ENCODE measurements at regions not wholly inside any gene's neighbourhood (a gene's known extent, or its start where the extent isn't known, plus 50 kb on each side); places are given as distances from the start of the nearest gene placed in this dataset.

- H3K4me3 ChIP-seq = no peak overlapping the region
- H3K27me3 ChIP-seq = no peaks in the 10 kb centered on the region
- TF ChIP-seq POLR2A (IDR thresholded peaks at IDR 0.05) (no peak), CTCF (IDR thresholded peaks at IDR 0.05) (no peak)
- DNase-seq = no peak
- H3K9me3 ChIP-seq = no peaks in the 10 kb centered on the region
- no peaks in the 10 kb centered on the region for H3K36me3 ChIP-seq
- H3K4me1 ChIP-seq = no peaks in the 10 kb centered on the region
- no peak overlapping the region for H3K27ac ChIP-seq
Observed at GRCh38 chr17:72365857-72366414, 245.1 kb downstream of the SOX9 start.

- DNase-seq = no peak
- no peaks in the 10 kb centered on the region for H3K4me1 ChIP-seq
- no peaks in the 10 kb centered on the region for H3K9me3 ChIP-seq
- H3K4me3 ChIP-seq = no peak overlapping the region
- no peak overlapping the region for H3K27ac ChIP-seq
- no peaks in the 10 kb centered on the region for H3K36me3 ChIP-seq
- TF ChIP-seq POLR2A (IDR thresholded peaks at IDR 0.05) (no peak), CTCF (IDR thresholded peaks at IDR 0.05) (no peak)
- no peaks in the 10 kb centered on the region for H3K27me3 ChIP-seq
Observed at GRCh38 chr17:72366626-72367025, 245.8 kb downstream of the SOX9 start.

- H3K9me3 ChIP-seq = no peaks in the 10 kb centered on the region
- H3K4me3 ChIP-seq = no peak overlapping the region
- no peaks in the 10 kb centered on the region for H3K4me1 ChIP-seq
- DNase-seq = no peak
- no peak for TF ChIP-seq CTCF (IDR thresholded peaks at IDR 0.05)
- no peak for TF ChIP-seq POLR2A (IDR thresholded peaks at IDR 0.05)
- no peaks in the 10 kb centered on the region for H3K36me3 ChIP-seq
- H3K27ac ChIP-seq = no peak overlapping the region
- no peaks in the 10 kb centered on the region for H3K27me3 ChIP-seq
Observed at GRCh38 chr17:72368191-72368590, 247.4 kb downstream of the SOX9 start.

- TF ChIP-seq POLR2A (IDR thresholded peaks at IDR 0.05) (no peak), CTCF (IDR thresholded peaks at IDR 0.05) (no peak)
- Histone ChIP-seq H3K4me1 (no peaks in the 10 kb centered on the region), H3K36me3 (no peaks in the 10 kb centered on the region), H3K27me3 (no peaks in the 10 kb centered on the region), H3K4me3 (no peak overlapping the region), H3K9me3 (no peaks in the 10 kb centered on the region), H3K27ac (no peak overlapping the region)
- DNase-seq = no peak
Observed at GRCh38 chr17:72369366-72369765, 248.5 kb downstream of the SOX9 start.

- no peaks in the 10 kb centered on the region for H3K36me3 ChIP-seq
- H3K4me3 ChIP-seq = no peak overlapping the region
- no peaks in the 10 kb centered on the region for H3K27me3 ChIP-seq
- TF ChIP-seq CTCF (IDR thresholded peaks at IDR 0.05) (no peak), POLR2A (IDR thresholded peaks at IDR 0.05) (no peak)
- no peaks in the 10 kb centered on the region for H3K4me1 ChIP-seq
- no peak overlapping the region for H3K27ac ChIP-seq
- DNase-seq = no peak
- no peaks in the 10 kb centered on the region for H3K9me3 ChIP-seq
Observed at GRCh38 chr17:72370819-72371218, 250.0 kb downstream of the SOX9 start.

GRCh38 chr17:72372185-72372584 is 251.4 kb downstream of the SOX9 start:
- no peak for DNase-seq
- H3K27ac ChIP-seq = no peak overlapping the region
- H3K27me3 ChIP-seq = no peaks in the 10 kb centered on the region
- H3K4me3 ChIP-seq = no peak overlapping the region
- no peaks in the 10 kb centered on the region for H3K36me3 ChIP-seq
- H3K9me3 ChIP-seq = no peaks in the 10 kb centered on the region
- H3K4me1 ChIP-seq = no peaks in the 10 kb centered on the region
- TF ChIP-seq POLR2A (IDR thresholded peaks at IDR 0.05) (no peak), CTCF (IDR thresholded peaks at IDR 0.05) (no peak)

Data from Peyer's patch (tissue), 4 donors.